ENCODE measurements at regions not wholly inside any gene's neighbourhood (a gene's known extent, or its start where the extent isn't known, plus 50 kb on each side); places are given as distances from the start of the nearest gene placed in this dataset.
"Not testable (repeated sequence)": the region's sequence is repeated elsewhere in the genome, so short reads cannot be mapped to it uniquely, and the experiment has no call there.

DNA sequence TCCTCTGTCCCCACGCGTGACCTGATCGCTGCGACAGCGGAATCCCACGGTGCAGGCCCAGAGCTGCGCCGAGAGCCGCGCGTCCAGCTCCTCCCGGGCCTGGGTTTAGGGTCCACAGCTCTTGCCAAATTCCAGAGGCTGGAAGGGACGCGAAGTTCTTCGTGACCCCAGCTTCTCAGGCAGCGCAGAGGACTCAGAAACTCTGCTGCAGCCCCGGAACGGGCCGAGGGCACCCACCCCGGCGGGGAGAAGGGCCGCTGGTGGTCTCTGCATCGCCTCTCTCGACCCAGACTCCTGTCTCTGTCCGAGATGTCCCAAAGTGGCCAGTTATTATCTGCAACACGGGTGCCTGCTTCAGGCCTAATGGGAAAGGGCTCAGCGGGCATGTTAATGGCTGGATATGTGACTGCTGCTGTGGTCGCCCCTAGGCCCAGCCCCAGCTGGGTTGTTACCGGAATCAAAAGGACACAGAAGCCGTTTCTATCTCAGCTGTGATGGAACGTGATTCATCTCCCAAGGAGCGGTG is 236.4 kb downstream of the VRK1 start:
- no peak for DNase-seq

DNA sequence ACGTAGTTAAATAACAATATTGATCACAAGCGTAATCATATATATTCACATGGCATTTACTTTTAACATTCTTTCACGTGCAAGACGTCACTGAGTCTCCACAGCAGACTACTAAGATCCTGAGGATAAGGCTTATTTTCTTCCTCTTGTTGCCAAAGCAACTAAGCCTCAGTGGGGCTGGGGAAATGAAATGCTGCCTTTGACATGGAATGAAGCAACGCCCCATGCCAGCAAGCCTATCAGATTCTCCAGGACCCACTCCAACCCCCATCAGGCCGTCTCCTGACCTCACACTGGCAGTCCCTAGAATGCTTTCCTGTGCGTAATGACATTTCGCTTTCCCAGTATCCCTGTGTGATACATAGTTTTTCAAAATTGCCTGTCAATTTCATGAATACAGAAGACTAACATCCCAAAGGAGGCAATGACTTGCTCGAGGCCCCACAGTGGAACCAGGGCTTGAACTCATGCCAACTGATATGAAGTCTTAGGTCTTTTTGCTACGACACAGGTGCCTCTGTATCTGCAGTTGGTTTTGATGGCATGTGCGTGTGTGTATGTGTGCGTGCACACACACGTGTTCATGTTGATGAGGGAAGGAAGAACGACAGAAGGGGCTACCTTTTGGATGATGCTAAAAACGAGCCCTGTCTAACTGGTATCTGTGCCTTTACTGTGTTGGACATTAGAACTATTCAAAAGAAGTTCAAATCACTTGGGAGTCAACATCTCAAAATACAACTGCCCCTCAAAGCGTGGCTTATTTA is 239.1 kb downstream of the VRK1 start:
- no peak for DNase-seq

DNA sequence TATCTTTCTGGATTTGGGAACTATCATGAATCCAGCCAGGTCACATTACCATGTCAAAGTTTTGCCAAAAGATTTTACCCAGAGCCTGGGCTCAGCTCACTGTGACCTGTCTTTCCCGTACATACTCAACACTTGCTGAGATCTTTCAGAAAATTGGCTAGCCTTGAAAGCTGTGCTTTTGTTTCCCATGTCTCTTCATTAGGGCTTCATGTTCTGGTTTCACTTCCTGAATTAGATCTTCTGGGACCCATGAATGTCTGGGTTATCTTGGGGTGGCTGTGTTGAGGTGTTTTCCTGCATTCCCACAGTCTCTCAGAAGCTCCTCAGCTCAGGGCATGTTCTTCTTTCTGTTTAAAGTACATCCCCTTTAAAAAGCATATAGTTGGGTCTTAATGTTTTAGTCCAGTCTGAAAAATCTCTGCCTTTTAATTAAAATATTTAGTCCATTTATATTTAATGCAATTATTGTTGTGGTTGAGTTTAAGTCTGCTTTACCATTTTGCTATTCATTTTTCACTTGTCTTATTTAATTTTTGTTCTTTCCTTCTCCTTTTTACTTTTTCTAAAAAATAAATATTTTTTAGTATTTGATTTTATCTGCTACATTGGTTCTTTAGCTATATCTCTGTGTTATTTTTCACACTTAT is 242.7 kb downstream of the VRK1 start:
- DNase-seq = no peak

DNA sequence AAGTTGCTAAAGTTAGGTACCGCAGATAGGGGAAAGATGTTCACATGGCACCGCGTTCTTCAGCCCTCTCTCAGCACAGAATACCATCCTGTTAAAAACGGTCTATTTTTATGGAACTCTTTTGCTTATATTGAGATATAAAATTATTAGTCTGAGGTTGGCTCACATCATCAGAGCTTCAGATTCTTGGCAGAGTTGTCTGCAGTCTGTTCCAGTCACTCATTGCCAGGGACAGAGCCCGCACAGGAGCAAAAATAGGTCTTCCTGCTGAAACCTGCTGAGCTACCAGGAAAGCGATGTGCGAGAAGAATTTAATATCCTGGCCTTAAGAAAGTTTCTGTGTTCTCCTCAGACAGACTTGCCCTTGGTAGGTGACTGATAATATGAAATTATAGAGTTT is 249.8 kb downstream of the VRK1 start:
- no peak for DNase-seq

DNA sequence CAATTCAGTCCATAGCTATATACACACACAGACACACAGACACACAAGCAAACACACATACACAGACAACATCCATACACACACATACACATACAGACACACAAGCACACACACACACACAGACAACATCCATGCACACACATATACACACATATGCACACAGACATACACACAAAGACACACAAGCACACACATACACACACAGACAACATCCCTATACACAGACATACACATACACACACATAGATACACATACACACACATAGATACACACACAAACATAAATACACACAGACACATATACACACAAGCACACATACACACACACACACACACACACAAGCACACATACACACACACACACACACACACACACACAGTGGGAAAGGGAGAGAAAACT is 254.8 kb downstream of the VRK1 start:
- DNase-seq = no peak

DNA sequence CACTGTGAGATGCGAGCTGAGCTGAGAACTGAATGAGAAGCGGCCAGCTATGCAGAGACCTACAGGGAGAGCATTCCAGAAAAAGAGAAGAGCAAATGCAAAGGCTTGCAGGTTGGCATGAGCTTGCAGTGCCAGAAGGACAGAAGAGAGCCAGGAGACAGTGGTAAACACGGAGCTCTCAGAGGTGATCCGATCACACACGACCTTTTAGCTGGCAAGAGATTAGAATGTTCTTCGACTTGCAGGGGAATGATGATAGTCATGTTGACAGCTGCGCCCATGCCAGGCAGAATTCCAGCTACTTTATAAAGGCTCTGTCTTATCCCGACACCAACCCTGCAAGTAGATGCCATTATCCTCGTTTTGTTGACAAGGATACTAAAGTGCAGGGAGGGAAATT is 256.8 kb downstream of the VRK1 start:
- DNase-seq = no peak

DNA sequence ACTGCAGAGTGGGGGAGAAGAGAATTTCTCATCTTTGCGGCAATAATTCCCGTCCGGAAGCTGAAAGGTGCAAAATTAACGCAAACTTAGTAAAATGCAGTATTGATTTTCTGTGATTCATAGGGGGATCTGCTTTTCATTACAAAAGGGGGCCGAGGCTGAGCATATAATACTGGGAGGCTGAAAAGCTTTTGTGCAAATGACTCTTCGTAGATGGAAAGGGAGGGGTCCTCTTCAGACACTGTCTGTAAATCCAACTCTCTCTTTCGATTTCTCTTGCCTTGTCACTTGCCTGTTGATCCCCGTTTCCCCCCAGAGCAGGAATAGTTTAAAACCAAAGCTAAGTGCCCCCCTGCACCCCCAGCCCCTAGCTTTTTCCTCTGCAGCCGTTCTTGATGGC is 258.2 kb downstream of the VRK1 start:
- DNase-seq = no peak

DNA sequence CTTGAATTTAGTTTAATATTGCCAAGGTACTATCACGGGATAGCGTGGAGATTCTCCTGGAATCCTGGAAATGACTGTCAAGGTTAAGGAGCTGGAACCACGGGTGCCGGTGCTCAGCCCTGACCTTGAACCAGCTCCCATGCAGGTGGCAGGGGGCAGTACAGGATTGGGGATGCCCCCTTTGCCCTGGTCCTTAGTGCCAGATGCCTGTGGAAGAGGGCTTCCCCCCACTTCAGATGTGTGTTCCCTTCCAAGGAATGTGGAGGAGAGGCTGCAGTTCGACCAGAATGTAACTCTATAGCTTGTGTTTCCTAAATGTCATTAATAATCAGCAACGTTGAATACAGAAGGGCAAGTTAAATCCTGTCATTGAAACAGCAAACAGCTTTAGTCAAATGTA is 258.9 kb downstream of the VRK1 start:
- DNase-seq = no peak

DNA sequence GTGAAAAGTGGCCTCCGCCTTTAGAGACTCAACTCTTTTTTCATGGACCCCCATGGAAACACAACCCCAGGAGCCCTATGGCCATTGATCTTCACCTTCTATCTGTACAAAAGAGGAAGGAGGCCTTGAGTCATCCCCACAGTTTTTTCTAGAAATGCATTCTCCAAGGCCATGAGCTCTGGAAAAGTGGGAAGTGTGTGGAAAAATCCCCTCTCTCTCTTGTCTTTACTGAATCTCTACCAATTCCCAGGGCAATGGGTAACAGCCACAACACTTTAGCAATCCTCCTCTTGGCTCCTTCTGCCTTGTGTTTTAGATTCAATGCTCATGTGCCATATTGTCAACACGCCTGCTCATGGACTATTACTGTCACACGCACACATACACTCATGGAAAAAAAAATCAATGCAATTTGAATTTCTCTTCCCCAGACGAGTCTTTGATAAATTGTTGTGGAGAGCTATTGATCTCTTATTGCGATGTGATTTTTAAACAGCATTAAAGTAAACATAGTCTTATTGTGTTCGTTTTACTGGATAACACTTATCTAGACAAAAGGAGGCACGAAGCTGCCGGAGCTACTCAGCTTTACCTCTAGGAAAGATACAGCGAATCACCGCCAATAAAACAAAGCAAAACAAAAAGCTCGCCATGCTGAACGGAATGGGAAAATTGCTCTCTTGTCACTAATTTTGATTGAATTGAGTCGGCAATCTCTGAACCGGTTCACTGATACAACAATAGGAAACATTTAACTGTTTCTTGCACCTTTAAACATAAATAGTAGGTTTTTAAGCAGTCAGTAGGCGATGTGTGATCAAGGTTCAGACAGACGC is 260.3 kb downstream of the VRK1 start:
- DNase-seq = no peak

DNA sequence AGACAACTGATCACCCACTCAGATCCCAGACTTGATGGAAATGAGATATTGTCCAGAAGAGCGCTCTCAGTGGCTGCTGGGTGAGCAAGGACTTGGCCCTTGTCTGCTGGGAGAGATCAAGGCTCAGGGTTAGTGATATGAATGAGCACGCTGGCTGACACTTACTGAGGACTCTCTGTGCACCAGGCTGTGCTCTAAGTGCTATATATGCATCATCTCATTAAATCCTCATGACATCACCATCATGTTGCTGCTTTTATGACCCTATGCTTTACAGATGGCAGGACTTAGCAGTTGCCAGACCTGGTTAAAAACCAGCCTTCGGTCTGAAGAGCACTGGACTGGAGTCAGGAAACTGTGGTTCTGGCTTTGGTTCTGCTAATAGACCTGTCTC is 260.9 kb downstream of the VRK1 start:
- no peak for DNase-seq

DNA sequence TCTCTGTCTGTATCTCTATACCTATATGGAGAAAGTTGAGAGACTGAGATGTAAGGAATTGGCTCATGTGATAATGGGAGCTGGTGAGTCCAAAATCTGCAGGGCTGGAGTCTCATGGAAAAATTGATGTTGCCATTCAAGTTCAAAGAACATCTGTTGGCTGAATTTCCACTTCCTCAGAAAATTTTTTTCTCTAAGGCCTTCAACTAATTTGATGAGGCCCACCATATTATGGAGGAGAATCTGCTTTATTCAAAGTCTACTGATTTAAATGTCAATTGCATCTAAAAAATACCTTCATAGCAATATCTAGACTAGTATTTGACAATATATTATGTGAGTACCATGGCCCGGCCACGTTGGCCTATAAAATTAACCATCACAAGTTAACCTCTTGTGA is 261.4 kb downstream of the VRK1 start:
- no peak for DNase-seq

DNA sequence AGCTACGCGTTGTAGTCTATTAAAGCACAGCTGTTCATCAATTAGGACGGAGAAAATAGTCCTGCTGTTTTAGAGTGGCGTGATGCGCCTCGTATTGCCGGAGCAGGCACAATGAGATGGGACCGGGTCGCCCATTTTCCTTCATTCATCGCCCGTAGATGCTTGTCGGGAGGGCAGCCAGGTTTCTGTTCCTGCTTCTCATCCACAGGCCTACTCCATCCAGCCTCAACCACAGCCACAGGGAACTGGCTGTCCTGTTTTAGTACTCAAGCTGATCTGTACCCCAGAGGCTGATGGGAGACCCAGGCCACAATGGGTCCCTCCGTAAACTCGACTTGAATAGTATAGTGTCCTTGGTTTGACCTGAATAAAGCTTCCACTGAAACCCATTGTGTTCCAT is 264.0 kb downstream of the VRK1 start:
- no peak for DNase-seq

DNA sequence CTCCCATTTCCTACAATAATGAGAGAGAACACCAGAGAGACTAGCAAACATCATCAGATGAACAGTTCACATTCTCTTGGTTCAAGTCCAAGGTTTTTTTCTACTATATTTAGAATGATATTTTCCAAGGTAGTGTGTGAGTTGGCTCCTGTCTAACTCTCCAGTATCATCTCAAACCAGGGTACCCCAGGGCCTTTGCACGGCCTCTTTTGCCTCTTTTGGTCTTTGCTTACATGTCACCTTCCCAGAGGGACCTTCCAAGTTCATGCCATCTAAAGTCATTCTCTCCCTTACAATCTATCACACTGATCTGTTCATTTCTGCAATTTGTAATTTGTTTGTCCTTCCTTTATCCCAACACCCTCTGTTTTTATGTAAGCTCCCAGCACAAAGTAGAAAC is 264.5 kb downstream of the VRK1 start:
- DNase-seq = no peak

DNA sequence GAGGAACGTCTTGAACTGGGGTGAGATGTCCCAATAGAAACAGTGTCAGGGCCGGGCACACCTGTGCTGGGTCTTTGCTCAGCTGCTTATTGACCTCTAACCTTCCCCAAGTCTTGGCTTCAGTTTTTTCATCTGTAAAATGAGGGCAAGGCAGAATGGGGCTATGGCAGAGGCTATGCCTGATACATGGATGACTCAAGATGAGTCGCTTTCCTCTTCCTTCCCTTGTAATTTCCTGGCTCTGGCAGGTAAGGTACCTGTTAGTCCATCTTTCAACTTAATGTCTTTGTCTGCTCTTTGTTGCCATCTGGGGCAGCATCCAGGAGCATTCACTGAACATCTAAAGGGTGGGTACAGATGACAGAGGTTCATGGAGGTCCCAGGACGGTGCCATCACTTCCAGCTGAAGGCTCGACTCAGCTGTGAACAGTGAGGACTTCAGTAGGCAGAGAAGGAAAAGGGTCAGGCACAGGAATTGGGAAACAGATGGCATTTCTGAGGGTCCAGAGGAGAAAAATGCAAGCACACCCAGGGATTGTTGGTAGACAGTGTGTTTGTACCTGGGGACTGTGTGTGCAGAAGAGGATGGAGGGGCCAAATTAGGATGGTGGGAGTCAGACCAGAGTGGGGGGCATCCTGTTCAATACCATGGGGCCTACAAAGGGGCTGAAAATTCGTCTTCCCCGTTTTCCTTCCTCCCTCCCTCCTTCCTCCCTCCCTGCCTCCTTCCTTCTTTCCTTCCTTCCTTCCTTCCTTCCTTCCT is 268.3 kb downstream of the VRK1 start:
- DNase-seq = no peak

DNA sequence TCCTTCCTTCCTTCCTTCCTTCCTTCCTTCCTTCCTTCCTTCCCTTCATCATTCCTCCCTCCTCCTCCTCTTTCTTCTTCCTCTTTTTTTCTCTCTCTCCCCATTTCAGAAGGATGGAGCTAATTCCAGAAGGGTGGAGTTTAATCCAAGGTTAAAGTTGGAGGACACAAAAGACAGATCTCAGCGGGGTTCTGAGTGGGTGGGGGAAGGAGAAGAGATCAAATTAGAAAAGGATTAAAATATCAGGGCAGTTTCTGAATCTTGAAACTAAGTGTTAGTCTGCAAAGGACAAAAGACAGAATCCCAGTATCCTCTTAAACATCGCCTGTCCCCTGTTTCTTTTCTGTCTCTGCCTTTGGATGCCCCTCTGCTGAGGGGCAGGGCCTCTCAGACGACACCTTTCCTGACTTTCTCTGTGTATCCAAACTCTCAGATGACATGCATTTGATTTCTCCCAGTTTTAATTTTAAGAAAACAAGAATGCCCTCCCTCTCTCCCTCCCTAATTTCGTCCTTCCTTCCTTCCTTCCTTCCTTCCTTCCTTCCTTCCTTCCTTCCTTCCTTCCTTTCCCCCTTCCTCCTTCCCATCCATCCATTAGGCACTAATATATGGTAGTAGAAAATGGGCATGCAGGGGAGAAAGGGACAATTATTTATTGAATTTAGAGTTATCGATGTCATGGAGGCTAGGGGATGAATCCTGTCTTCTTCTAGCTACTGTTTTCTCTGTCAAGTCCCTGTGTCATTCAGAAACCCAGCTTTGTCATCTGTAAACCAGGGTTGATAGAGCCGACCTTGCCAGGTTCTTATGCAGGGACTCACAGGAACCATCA is 269.1 kb downstream of the VRK1 start:
- DNase-seq = no peak

DNA sequence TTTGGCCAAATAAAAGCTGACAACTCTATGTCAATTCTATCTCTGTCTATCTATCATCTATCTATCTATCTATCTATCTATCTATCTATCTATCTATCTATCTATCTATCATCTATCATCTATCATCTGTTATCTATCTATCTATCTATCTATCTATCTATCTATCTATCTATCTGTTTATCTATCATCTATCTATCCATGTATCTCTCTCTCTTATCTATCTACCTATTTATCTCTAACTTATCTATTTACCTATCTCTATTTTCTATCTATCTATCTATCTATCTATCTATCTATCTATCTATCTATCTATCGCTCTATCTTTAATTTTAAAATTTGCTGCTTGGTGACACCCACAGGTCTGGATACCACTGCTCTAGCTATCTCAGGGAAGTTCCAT is 271.1 kb downstream of the VRK1 start:
- not testable (repeated sequence) for DNase-seq

DNA sequence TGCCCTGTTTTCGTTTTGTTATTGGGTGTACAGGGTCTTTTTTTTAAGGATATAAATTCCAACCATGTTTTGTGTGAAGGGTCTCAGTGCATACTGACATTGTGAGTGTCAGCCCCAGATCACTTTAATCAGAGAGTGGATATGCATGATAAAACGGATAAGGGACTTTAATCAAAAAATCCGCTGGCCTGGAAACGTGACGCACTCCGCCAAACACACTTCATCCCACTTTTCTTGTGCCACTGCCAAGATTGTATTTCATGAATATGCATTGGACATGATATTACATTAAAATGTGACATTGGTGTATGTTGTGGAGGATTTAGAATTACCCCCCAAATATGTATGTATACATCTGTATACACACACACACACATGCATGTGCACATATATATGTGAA is 273.1 kb downstream of the VRK1 start:
- DNase-seq = no peak

DNA sequence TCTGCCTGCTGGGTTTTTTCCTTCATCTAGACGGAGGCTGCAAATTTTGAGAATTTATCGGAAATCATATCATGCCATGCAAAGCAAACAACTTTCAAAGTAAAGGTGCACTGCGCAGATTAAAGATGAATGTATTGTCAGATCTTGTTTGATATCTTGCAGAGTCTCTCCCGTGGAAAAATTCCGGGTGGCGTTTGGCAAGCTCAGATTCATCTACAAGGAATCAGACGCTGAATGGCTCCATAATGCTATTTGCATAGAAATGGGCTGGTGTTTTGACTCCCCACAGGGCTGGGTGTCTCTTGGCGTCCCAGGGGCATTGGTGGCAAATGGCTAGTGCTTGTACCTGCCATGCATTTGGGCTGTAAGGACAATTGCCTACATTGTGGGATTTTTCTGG is 274.0 kb downstream of the VRK1 start:
- DNase-seq = no peak

DNA sequence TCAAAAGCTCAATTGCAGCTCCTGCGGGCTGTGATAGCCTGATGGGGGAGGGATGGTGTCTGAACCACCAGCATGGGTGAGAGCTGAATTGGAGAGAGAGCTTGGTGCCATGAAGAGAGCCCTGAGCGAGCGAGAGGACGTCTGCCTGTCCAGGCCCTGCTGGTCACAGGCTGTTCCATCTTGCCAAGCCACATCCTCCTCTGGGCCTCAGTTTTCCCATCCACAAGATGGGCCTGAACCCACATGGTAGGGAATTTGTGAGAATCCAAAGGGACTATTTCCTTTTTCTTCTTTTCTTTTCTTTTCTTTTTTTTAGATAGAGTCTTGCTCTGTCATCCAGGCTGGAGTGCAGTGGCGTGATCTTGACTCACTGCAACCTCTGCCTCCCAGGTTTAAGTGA is 276.4 kb downstream of the VRK1 start:
- no peak for DNase-seq

DNA sequence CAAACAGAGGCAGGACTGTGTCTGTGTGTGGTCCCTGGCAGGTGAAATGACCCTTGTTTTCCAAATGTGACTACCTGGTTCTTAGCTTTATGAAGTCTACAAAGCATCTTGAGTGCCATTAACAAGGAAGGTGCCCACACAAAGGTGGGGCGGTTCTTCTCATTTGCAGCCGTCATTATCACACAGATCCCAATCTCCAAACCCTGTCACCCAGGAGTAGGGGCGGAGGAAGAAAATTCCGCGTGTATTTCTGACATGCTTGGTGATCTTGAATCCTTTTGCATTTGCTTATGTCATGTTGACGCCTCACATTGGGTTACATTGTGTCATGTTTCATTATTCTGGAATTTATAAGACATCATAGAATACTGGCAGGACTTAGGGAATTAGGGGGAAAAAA is 277.3 kb downstream of the VRK1 start:
- DNase-seq = no peak

DNA sequence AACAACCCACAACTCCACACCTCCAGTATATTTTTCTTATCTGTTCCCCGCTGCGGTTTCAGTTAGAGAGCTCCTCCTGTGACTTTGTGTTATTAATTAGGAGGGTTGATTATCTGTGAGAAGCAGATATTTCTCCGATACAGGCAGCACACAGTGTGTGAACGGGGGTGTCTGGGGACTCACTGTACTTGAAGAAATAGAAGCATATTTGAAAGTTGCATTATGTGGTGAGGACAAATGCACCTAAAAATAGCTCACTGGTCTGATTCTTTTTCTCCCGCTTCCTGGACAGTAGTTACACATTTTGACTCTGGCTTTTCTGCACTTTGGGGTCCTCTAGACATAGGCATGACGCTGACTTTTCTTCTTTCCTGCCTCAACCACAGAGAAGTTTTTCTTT is 277.7 kb downstream of the VRK1 start:
- DNase-seq = no peak

DNA sequence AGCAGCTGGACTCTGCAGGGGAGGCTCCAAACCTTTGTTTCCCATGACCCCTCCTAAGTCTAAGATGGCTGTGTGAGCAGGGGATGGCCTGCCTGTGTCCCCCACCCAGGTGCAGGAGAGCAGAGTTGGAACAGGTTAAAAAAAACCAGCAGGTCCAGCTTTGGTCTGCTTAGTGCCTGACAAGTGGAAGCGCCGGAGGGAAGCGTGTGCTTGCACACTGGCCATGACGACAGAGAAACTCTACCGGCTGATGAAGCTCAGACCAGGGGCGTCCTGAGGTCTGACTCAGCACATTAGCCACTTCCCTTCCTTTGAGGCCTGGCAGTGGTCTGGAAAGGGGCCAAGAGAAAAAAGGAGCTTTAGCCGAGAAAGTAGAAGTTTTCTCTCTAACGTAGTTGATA is 280.1 kb downstream of the VRK1 start:
- peak; percentile 76 for DNase-seq

All from RPMI8226 (cell line).